ENCODE measurements at regions not wholly inside any gene's neighbourhood (a gene's known extent, or its start where the extent isn't known, plus 50 kb on each side); places are given as distances from the start of the nearest gene placed in this dataset.

DNA sequence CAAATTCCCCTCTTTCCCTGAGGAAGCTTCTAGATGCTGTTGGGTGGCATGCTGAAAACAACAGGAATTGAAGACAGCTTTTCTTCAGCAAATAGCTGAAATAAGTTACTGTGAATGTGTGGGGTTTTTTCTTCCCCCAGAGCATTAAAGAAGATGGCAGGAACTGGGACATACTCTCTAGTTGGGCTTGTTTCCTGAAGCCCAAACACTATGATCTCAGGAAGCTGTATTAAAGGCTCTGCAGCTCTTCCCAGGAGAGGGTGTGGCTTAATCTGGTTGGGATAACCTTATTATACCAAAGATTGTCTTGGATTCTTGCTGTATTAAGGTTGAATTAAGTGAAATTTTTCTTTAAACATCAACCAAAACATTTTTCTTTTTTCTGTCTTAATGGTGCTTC lies 64.9 kb upstream of the LMO4 start:
- POLR2A ChIA-PET (ENCODE audit: low non-redundant PET): no interaction called here
- DNase-seq (ENCODE audit: low spot score): peak; percentile 5
- H3K9me3 ChIP-seq (ENCODE audit: low read depth, low read length, poor library complexity, severe bottlenecking): no peaks in the 10 kb centered on the region
- TF ChIP-seq, protein P1, sequence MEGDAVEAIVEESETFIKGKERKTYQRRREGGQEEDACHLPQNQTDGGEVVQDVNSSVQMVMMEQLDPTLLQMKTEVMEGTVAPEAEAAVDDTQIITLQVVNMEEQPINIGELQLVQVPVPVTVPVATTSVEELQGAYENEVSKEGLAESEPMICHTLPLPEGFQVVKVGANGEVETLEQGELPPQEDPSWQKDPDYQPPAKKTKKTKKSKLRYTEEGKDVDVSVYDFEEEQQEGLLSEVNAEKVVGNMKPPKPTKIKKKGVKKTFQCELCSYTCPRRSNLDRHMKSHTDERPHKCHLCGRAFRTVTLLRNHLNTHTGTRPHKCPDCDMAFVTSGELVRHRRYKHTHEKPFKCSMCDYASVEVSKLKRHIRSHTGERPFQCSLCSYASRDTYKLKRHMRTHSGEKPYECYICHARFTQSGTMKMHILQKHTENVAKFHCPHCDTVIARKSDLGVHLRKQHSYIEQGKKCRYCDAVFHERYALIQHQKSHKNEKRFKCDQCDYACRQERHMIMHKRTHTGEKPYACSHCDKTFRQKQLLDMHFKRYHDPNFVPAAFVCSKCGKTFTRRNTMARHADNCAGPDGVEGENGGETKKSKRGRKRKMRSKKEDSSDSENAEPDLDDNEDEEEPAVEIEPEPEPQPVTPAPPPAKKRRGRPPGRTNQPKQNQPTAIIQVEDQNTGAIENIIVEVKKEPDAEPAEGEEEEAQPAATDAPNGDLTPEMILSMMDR (conservative IDR thresholded peaks at IDR 0.05; ENCODE audit: low read depth, low read length): no peak
- no peak overlapping the region for H3K27ac ChIP-seq (ENCODE audit: low read depth, low read length, poor library complexity, severe bottlenecking)
- H3K4me3 ChIP-seq (ENCODE audit: low read depth, low read length, poor library complexity, severe bottlenecking): no peak overlapping the region
- H3K36me3 ChIP-seq (ENCODE audit: insufficient read depth, low read length, poor library complexity, severe bottlenecking): no peaks in the 10 kb centered on the region
- CTCF ChIA-PET: no interaction called here
- intact Hi-C loops (cut with micrococcal nuclease; ENCODE audit: unreplicated experiment): no loop called here
- no peaks in the 10 kb centered on the region for H3K4me1 ChIP-seq (ENCODE audit: insufficient read depth, low read length, poor library complexity, severe bottlenecking)
- BruUV-seq (replicated peaks): no TSS peak
- H3K27me3 ChIP-seq (replicated peaks; ENCODE audit: insufficient read depth, low read depth, low read length, poor library complexity): no peaks in the 10 kb centered on the region

DNA sequence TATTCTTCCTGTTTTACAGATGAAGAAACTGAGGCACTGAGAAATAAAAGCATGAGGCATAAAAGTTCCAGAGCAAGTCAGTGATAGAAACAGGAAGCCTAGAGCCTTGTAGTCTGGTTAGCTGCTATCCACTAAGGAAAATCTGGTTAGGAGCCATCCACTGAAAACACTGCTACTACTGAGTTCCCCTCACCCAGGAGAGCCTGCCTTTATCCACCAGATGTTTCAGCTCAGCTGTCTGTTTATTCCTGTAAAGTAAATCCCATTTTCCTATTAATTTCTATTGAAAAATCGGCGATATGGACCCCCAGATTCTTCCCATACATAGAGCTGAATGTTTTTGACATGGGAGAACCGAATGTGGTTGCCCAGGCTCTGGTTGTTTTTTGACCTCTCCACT lies 63.7 kb upstream of the LMO4 start:
- BruUV-seq (replicated peaks): no TSS peak

GRCh38 chr1:87265786-87266185 lies 62.9 kb upstream of the LMO4 start:
- DNase-seq (ENCODE audit: low spot score): no peak
- Histone ChIP-seq H3K4me3 (ENCODE audit: low read depth, low read length, poor library complexity, severe bottlenecking) (no peak overlapping the region), H3K4me1 (ENCODE audit: insufficient read depth, low read length, poor library complexity, severe bottlenecking) (no peaks in the 10 kb centered on the region), H3K27ac (ENCODE audit: low read depth, low read length, poor library complexity, severe bottlenecking) (no peak overlapping the region), H3K9me3 (ENCODE audit: low read depth, low read length, poor library complexity, severe bottlenecking) (no peaks in the 10 kb centered on the region), H3K36me3 (ENCODE audit: insufficient read depth, low read length, poor library complexity, severe bottlenecking) (no peaks in the 10 kb centered on the region), H3K27me3 (replicated peaks; ENCODE audit: insufficient read depth, low read depth, low read length, poor library complexity) (no peaks in the 10 kb centered on the region)
- intact Hi-C loops (cut with micrococcal nuclease; ENCODE audit: unreplicated experiment): no loop called here
- CTCF ChIA-PET: no interaction called here
- TF ChIP-seq, protein P1 (conservative IDR thresholded peaks at IDR 0.05; ENCODE audit: low read depth, low read length): no peak
- TF ChIP-seq EZH2 (IDR thresholded peaks at IDR 0.05; ENCODE audit: borderline replicate concordance, low read depth, low read length, poor library complexity, severe bottlenecking): no peak
- POLR2A ChIA-PET (ENCODE audit: low non-redundant PET): no interaction called here
- BruUV-seq (replicated peaks): no TSS peak

More for the DNA sequence above, 63.7 kb upstream of the LMO4 start:
- no peak for TF ChIP-seq EZH2 (IDR thresholded peaks at IDR 0.05; ENCODE audit: borderline replicate concordance, low read depth, low read length, poor library complexity, severe bottlenecking)
- TF ChIP-seq, protein P1 (conservative IDR thresholded peaks at IDR 0.05; ENCODE audit: low read depth, low read length): no peak
- H3K4me1 ChIP-seq (ENCODE audit: insufficient read depth, low read length, poor library complexity, severe bottlenecking): no peaks in the 10 kb centered on the region
- no peaks in the 10 kb centered on the region for H3K9me3 ChIP-seq (ENCODE audit: low read depth, low read length, poor library complexity, severe bottlenecking)
- ChIA-PET POLR2A (ENCODE audit: low non-redundant PET) (no interaction called here), CTCF (no interaction called here)
- intact Hi-C loops (cut with micrococcal nuclease; ENCODE audit: unreplicated experiment): no loop called here
- H3K4me3 ChIP-seq (ENCODE audit: low read depth, low read length, poor library complexity, severe bottlenecking): no peak overlapping the region
- no peaks in the 10 kb centered on the region for H3K36me3 ChIP-seq (ENCODE audit: insufficient read depth, low read length, poor library complexity, severe bottlenecking)
- DNase-seq (ENCODE audit: low spot score): no peak
- no peaks in the 10 kb centered on the region for H3K27me3 ChIP-seq (replicated peaks; ENCODE audit: insufficient read depth, low read depth, low read length, poor library complexity)
- no peak overlapping the region for H3K27ac ChIP-seq (ENCODE audit: low read depth, low read length, poor library complexity, severe bottlenecking)
